Stomach (tissue), 8 donors: ENCODE measurements at regions not wholly inside any gene's neighbourhood (a gene's known extent, or its start where the extent isn't known, plus 50 kb on each side); places are given as distances from the start of the nearest gene placed in this dataset.

Experiments
- DNase-seq, 2 donors: peaks; one replicate each; pipeline versions ENCODE4 v3.0.0 to v3.0.0-alpha.2; 2013 to 2019
- H3K27ac ChIP-seq, 5 donors: fragments of 200-600 bp in 4 of 5; sonication (generic) in 4 of 5; one replicate each; pipeline ENCODE4 v1.5.1; 2013 to 2019; ENCODE audit warnings: mild to moderate bottlenecking in 1 of 5, moderate library complexity in 1 of 5
- H3K27me3 ChIP-seq, 3 donors: fragments of 200-600 bp; sonication (generic); one replicate each; pipeline ENCODE4 v1.5.1; 2017 to 2019; ENCODE audit warnings: mixed run types in 1 of 3
- H3K36me3 ChIP-seq, 4 donors: fragments of 200-600 bp; sonication (generic); 1 replicate in 3 of 4; 2 replicates in 1 of 4; pipeline ENCODE4 v1.5.1; 2016 to 2019
- H3K4me1 ChIP-seq, 4 donors: fragments of 200-600 bp; sonication (generic); one replicate each; pipeline ENCODE4 v1.5.1; 2016 to 2019
- H3K4me3 ChIP-seq, 4 donors: fragments of 200-600 bp; sonication (generic) in 3 of 4; one replicate each; pipeline ENCODE4 v1.5.1; 2016 to 2019; ENCODE audit warnings: mild to moderate bottlenecking in 1 of 4
- H3K9me3 ChIP-seq, 4 donors: fragments of 200-600 bp; sonication (generic); one replicate each; pipeline ENCODE4 v1.5.1; 2016 to 2019
- CTCF ChIP-seq, 7 experiments: fragments of 450-650 bp in 4 of 7; fragments of 200-600 bp in 3 of 7; sonication (generic) in 3 of 7; IDR thresholded peaks; one replicate each; pipeline ENCODE4 v1.5.1; 2016 to 2019; ENCODE audit warnings: antibody characterized with exemption in 7 of 7, control low read depth in 2 of 7, mild to moderate bottlenecking in 1 of 7
- EP300 ChIP-seq: sonication (generic); formaldehyde crosslinking; IDR thresholded peaks from one replicate; pipeline ENCODE4 v1.6.1; 2017; ENCODE audit warnings: antibody characterized with exemption
- POLR2A ChIP-seq, 4 donors: fragments of 450-650 bp; IDR thresholded peaks; one replicate each; pipeline ENCODE4 v1.6.1; 2016; ENCODE audit warnings: antibody characterized with exemption in 4 of 4, control low read depth in 2 of 4, mild to moderate bottlenecking in 1 of 4, moderate library complexity in 1 of 4
- POLR2AphosphoS5 ChIP-seq, 3 donors: sonication (generic); formaldehyde crosslinking; IDR thresholded peaks; one replicate each; pipeline ENCODE4 v1.6.1; 2016; ENCODE audit warnings: antibody characterized with exemption in 3 of 3
- WGBS, 5 donors: extraction: QIAGEN DNeasy Blood & Tissue Kit in 3 of 5; methylation state at CpG; one replicate each; pipeline versions ENCODE4 v1.1.5 to v1.1.7; 2013 to 2018; 5-methylcytosine and 5-hydroxymethylcytosine counted together
- intact Hi-C: fragments of 100-400 bp; cut with DNase I; formaldehyde crosslinking; loops from one replicate; pipeline ENCODE4 v1.15.1; 2023; ENCODE audit warnings: low total_unique reads
- donor health status: healthy with polysubstance abuse.
- donor health status: Bipolar disorder and iron deficiency.
- donor health status: healthy.

- Histone ChIP-seq H3K4me3 (no peak overlapping the region), H3K4me1 (peaks cover 0 to under 1% (median 0%) of the 10 kb centered on the region in 4 donors), H3K36me3 (no peaks in the 10 kb centered on the region), H3K27me3 (no peaks in the 10 kb centered on the region), H3K9me3 (peaks cover 0 to 11% (median 0%) of the 10 kb centered on the region in 4 donors), H3K27ac (no peak overlapping the region)
- no peak for TF ChIP-seq CTCF (IDR thresholded peaks at IDR 0.05)
- intact Hi-C loops, result no loop called here
- 35 to 48% (median 39%) methylated on average over 3 of the region's 3 CpGs for WGBS, 5 donors
- DNase-seq, result no peak
These were observed 111.6 kb downstream of the MED10 start for GRCh38 chr5:6266671-6267197.

GRCh38 chr5:6264394-6264793 is 114.0 kb downstream of the MED10 start:
- no peak for DNase-seq
- WGBS, 5 donors, result 80 to 88% (median 83%) methylated on average over 6 of the region's 6 CpGs
- Histone ChIP-seq H3K27me3 (no peaks in the 10 kb centered on the region), H3K36me3 (no peaks in the 10 kb centered on the region), H3K9me3 (no peaks in the 10 kb centered on the region), H3K4me1 (peaks cover 0 to 9% (median 0%) of the 10 kb centered on the region in 4 donors), H3K4me3 (no peak overlapping the region), H3K27ac (no peak overlapping the region)
- no peak for TF ChIP-seq POLR2AphosphoS5 (IDR thresholded peaks at IDR 0.05)
- TF ChIP-seq EP300, result no peak
- TF ChIP-seq CTCF (IDR thresholded peaks at IDR 0.05), result no peak
- TF ChIP-seq POLR2A (IDR thresholded peaks at IDR 0.05), result no peak
- intact Hi-C loops, result no loop called here

GRCh38 chr5:6262651-6263363 is 115.5 kb downstream of the MED10 start:
- WGBS, 5 donors, result 89 to 93% (median 90%) methylated on average over 13 of the region's 13 CpGs
- Histone ChIP-seq H3K4me3 (no peak overlapping the region), H3K27me3 (no peaks in the 10 kb centered on the region), H3K9me3 (no peaks in the 10 kb centered on the region), H3K36me3 (no peaks in the 10 kb centered on the region), H3K27ac (no peak overlapping the region), H3K4me1 (peaks cover 0 to 9% (median 0%) of the 10 kb centered on the region in 4 donors)
- no peak for TF ChIP-seq CTCF (IDR thresholded peaks at IDR 0.05)
- TF ChIP-seq POLR2A (IDR thresholded peaks at IDR 0.05), result no peak
- no peak for TF ChIP-seq EP300
- TF ChIP-seq POLR2AphosphoS5 (IDR thresholded peaks at IDR 0.05), result no peak
- no peak for DNase-seq
- intact Hi-C loops, result no loop called here

- Histone ChIP-seq H3K36me3 (no peaks in the 10 kb centered on the region), H3K4me1 (peaks cover 0 to 9% (median 0%) of the 10 kb centered on the region in 4 donors), H3K9me3 (no peaks in the 10 kb centered on the region), H3K27ac (no peak overlapping the region), H3K4me3 (no peak overlapping the region), H3K27me3 (no peaks in the 10 kb centered on the region)
- TF ChIP-seq POLR2A (IDR thresholded peaks at IDR 0.05), result no peak
- no peak for TF ChIP-seq POLR2AphosphoS5 (IDR thresholded peaks at IDR 0.05)
- TF ChIP-seq EP300, result no peak
- TF ChIP-seq CTCF (IDR thresholded peaks at IDR 0.05), result no peak
- no peak for DNase-seq
- intact Hi-C loops, result no loop called here
- WGBS, 5 donors, result 19 to 48% (median 42%) methylated on average over 4 of the region's 4 CpGs
These were observed 116.7 kb downstream of the MED10 start for GRCh38 chr5:6261668-6262067.
